Limb (tissue), 2 donors: ENCODE measurements at regions not wholly inside any gene's neighbourhood (a gene's known extent, or its start where the extent isn't known, plus 50 kb on each side); places are given as distances from the start of the nearest gene placed in this dataset.
"Not testable (repeated sequence)": the region's sequence is repeated elsewhere in the genome, so short reads cannot be mapped to it uniquely, and the experiment has no call there.

Experiments used
- DNase-seq, 2 donors: peaks; one replicate each; pipeline ENCODE4 v3.0.0-alpha.2; 2016; ENCODE audit errors: extremely low spot score in 2 of 2

- DNase-seq, result no peak
Measured at GRCh38 chr4:16450724-16451123, 224.5 kb upstream of the TAPT1 start.

- DNase-seq, result no peak
Measured at GRCh38 chr4:16450031-16450430, 223.8 kb upstream of the TAPT1 start.

GRCh38 chr4:16449406-16449805, 223.1 kb upstream of the TAPT1 start:
- DNase-seq, result no peak

- no peak for DNase-seq
Measured at GRCh38 chr4:16448241-16448840, 222.1 kb upstream of the TAPT1 start.

GRCh38 chr4:16443504-16444088, 217.3 kb upstream of the TAPT1 start:
- DNase-seq, result no peak

- no peak for DNase-seq
Measured at GRCh38 chr4:16442296-16442695, 216.0 kb upstream of the TAPT1 start.

- DNase-seq, result peak in 1 of 2 donors; percentile 46
Measured at GRCh38 chr4:16439768-16440167, 213.5 kb upstream of the TAPT1 start.

GRCh38 chr4:16438986-16439385, 212.7 kb upstream of the TAPT1 start:
- no peak for DNase-seq

- no peak for DNase-seq
Measured at GRCh38 chr4:16437836-16438235, 211.6 kb upstream of the TAPT1 start.

- DNase-seq, result no peak
Measured at GRCh38 chr4:16431866-16432265, 205.6 kb upstream of the TAPT1 start.

- DNase-seq, result peak in 1 of 2 donors; percentile 52
Measured at GRCh38 chr4:16418814-16419213, 192.5 kb upstream of the TAPT1 start.

- no peak for DNase-seq
Measured at GRCh38 chr4:16417198-16417597, 190.9 kb upstream of the TAPT1 start.

- DNase-seq, result no peak
Measured at GRCh38 chr4:16416601-16417000, 190.3 kb upstream of the TAPT1 start.

- DNase-seq, result no peak
Measured at GRCh38 chr4:16415751-16416150, 189.5 kb upstream of the TAPT1 start.

GRCh38 chr4:16413814-16414555, 187.7 kb upstream of the TAPT1 start:
- no peak for DNase-seq

- no peak for DNase-seq
Measured at GRCh38 chr4:16411501-16412085, 185.3 kb upstream of the TAPT1 start.

GRCh38 chr4:16393216-16393615, 166.9 kb upstream of the TAPT1 start:
- not testable (repeated sequence) for DNase-seq

GRCh38 chr4:16391196-16391595, 164.9 kb upstream of the TAPT1 start:
- no peak for DNase-seq

- DNase-seq, result no peak
Measured at GRCh38 chr4:16387448-16387847, 161.2 kb upstream of the TAPT1 start.

- no peak for DNase-seq
Measured at GRCh38 chr4:16386711-16387320, 160.5 kb upstream of the TAPT1 start.

- DNase-seq, result no peak
Measured at GRCh38 chr4:16384576-16384975, 158.3 kb upstream of the TAPT1 start.

GRCh38 chr4:16382571-16382970, 156.3 kb upstream of the TAPT1 start:
- DNase-seq, result no peak
